Ovary (tissue), 7 donors: ENCODE measurements at regions not wholly inside any gene's neighbourhood (a gene's known extent, or its start where the extent isn't known, plus 50 kb on each side); places are given as distances from the start of the nearest gene placed in this dataset.

Experiments used
- DNase-seq, 5 donors: peaks; one replicate each; pipeline ENCODE4 v3.0.0-alpha.2; 2019 to 2020
- H3K27ac ChIP-seq, 2 donors: fragments of 200-600 bp; one replicate each; pipeline versions ENCODE4 v1.5.1 to v1.8.0; 2019 to 2022
- H3K27me3 ChIP-seq: fragments of 200-600 bp; one replicate; pipeline ENCODE4 v1.8.0; 2022
- H3K36me3 ChIP-seq: fragments of 200-600 bp; sonication (generic); one replicate; pipeline ENCODE4 v1.5.1; 2019
- H3K4me1 ChIP-seq: one replicate; pipeline ENCODE4 v1.8.1; 2013; ENCODE audit warnings: mild to moderate bottlenecking, moderate library complexity; ENCODE audit not compliant: insufficient read depth
- H3K4me3 ChIP-seq: fragments of 200-600 bp; sonication (generic); one replicate; pipeline ENCODE4 v1.5.1; 2017
- H3K9me3 ChIP-seq, 2 donors: fragments of 200-600 bp in 1 of 2; sonication (generic) in 1 of 2; one replicate each; pipeline versions ENCODE4 v1.5.1 to v1.8.1; 2013 to 2019; ENCODE audit warnings: mild to moderate bottlenecking in 1 of 2, moderate library complexity in 1 of 2
- CTCF ChIP-seq, 3 donors: fragments of 450-650 bp in 2 of 3; fragments of 200-600 bp in 1 of 3; IDR thresholded peaks; one replicate each; pipeline versions ENCODE4 v1.5.1 to v1.8.0; 2016 to 2022; ENCODE audit warnings: antibody characterized with exemption in 3 of 3, mild to moderate bottlenecking in 1 of 3
- EP300 ChIP-seq: sonication (generic); formaldehyde crosslinking; IDR thresholded peaks from one replicate; pipeline ENCODE4 v1.6.1; 2017; ENCODE audit warnings: antibody characterized with exemption
- POLR2A ChIP-seq: fragments of 450-650 bp; IDR thresholded peaks from one replicate; pipeline ENCODE4 v1.6.1; 2017; ENCODE audit warnings: antibody characterized with exemption, mild to moderate bottlenecking, moderate library complexity
- WGBS, 3 donors: extraction: QIAGEN DNeasy Blood & Tissue Kit in 1 of 3; methylation state at CpG; one replicate each; pipeline versions ENCODE4 v1.1.5 to v1.1.7; 2013 to 2017; 5-methylcytosine and 5-hydroxymethylcytosine counted together
- intact Hi-C, 4 donors: fragments of 100-400 bp; cut with DNase I; formaldehyde crosslinking; loops; one replicate each; pipeline versions ENCODE4 v1.11.0 to v1.15.1; 2022 to 2023
- donor health status: DM: no; HTN: no; CAD: no; lungs with moderate emphysema.
- donor health status: DM: no; HTN: no; CAD: no.
- donor health status: Bipolar disorder and iron deficiency.
- donor health status: DM: no; HTN: no; CAD: no.
- donor health status: DM: yes; HTN: yes; CAD: no.

- TF ChIP-seq POLR2A, result no peak
- no peak for TF ChIP-seq CTCF (IDR thresholded peaks at IDR 0.05)
- no peak for TF ChIP-seq EP300
- no peak for DNase-seq
- H3K36me3 ChIP-seq, result no peaks in the 10 kb centered on the region
- no peak overlapping the region for H3K4me3 ChIP-seq
- H3K27me3 ChIP-seq, result no peaks in the 10 kb centered on the region
- intact Hi-C loops, result no loop called here
- no peaks in the 10 kb centered on the region for H3K9me3 ChIP-seq
- 64 to 79% (median 68%) methylated on average over 2 of the region's 2 CpGs for WGBS, 3 donors
- H3K27ac ChIP-seq, result no peak overlapping the region
- H3K4me1 ChIP-seq, result no peaks in the 10 kb centered on the region
These were observed 129.8 kb downstream of the SEC23A start for GRCh38 chr14:38973083-38973700.

GRCh38 chr14:38972511-38972910 is 130.5 kb downstream of the SEC23A start:
- Histone ChIP-seq H3K4me3 (no peak overlapping the region), H3K4me1 (no peaks in the 10 kb centered on the region), H3K27me3 (no peaks in the 10 kb centered on the region), H3K36me3 (no peaks in the 10 kb centered on the region), H3K27ac (no peak overlapping the region), H3K9me3 (no peaks in the 10 kb centered on the region)
- 90 to 94% (median 90%) methylated on average over 3 of the region's 3 CpGs for WGBS, 3 donors
- no peak for DNase-seq
- TF ChIP-seq CTCF (IDR thresholded peaks at IDR 0.05) (no peak), POLR2A (no peak), EP300 (no peak)
- intact Hi-C loops, result no loop called here

- Histone ChIP-seq H3K36me3 (no peaks in the 10 kb centered on the region), H3K27ac (no peak overlapping the region), H3K27me3 (no peaks in the 10 kb centered on the region), H3K9me3 (no peaks in the 10 kb centered on the region), H3K4me1 (no peaks in the 10 kb centered on the region), H3K4me3 (no peak overlapping the region)
- intact Hi-C loops, result no loop called here
- TF ChIP-seq POLR2A (no peak), CTCF (IDR thresholded peaks at IDR 0.05) (no peak), EP300 (no peak)
- WGBS, 3 donors, result 87 to 88% (median 88%) methylated on average over 9 of the region's 9 CpGs
- no peak for DNase-seq
These were observed 131.6 kb downstream of the SEC23A start for GRCh38 chr14:38971258-38971921.

- Histone ChIP-seq H3K27ac (no peak overlapping the region), H3K4me1 (no peaks in the 10 kb centered on the region), H3K27me3 (no peaks in the 10 kb centered on the region), H3K9me3 (peaks cover 0 to 3% of the 10 kb centered on the region in 2 donors), H3K36me3 (no peaks in the 10 kb centered on the region), H3K4me3 (no peak overlapping the region)
- intact Hi-C loops, result no loop called here
- TF ChIP-seq EP300, result no peak
- no peak for TF ChIP-seq CTCF (IDR thresholded peaks at IDR 0.05)
- TF ChIP-seq POLR2A, result no peak
- DNase-seq, result no peak
These were observed 138.4 kb downstream of the SEC23A start for GRCh38 chr14:38964630-38965029.
